Retinal pigment epithelial cell (primary cell): ENCODE measurements at regions not wholly inside any gene's neighbourhood (a gene's known extent, or its start where the extent isn't known, plus 50 kb on each side); places are given as distances from the start of the nearest gene placed in this dataset.

Experiments used
- DNase-seq: peaks from one replicate; pipeline ENCODE4 v3.0.0-alpha.2; 2010; ENCODE audit warnings: low read depth
- H3K4me3 ChIP-seq: 2 replicates; pipeline ENCODE4 v1.5.1; 2011; ENCODE audit warnings: mild to moderate bottlenecking, low read length, control low read depth, moderate library complexity
- CTCF ChIP-seq: conservative IDR thresholded peaks from 2 replicates; pipeline ENCODE4 v1.5.1; 2011; ENCODE audit warnings: low read depth, low read length, control low read depth, inconsistent platforms

- no peak overlapping the region for H3K4me3 ChIP-seq
- TF ChIP-seq CTCF = no peak
- no peak for DNase-seq
Measured at GRCh38 chr1:178649582-178650350, 75.3 kb upstream of the RALGPS2 start.

- H3K4me3 ChIP-seq = no peak overlapping the region
- TF ChIP-seq CTCF = no peak
- DNase-seq = no peak
Measured at GRCh38 chr1:178650934-178651511, 74.0 kb upstream of the RALGPS2 start.

- no peak for DNase-seq
- TF ChIP-seq CTCF = no peak
- no peak overlapping the region for H3K4me3 ChIP-seq
Measured at GRCh38 chr1:178651742-178652141, 73.3 kb upstream of the RALGPS2 start.

GRCh38 chr1:178652506-178653490, 72.2 kb upstream of the RALGPS2 start:
- TF ChIP-seq CTCF = no peak
- H3K4me3 ChIP-seq = no peak overlapping the region
- no peak for DNase-seq

GRCh38 chr1:178659789-178660208, 65.2 kb upstream of the RALGPS2 start:
- no peak overlapping the region for H3K4me3 ChIP-seq
- no peak for DNase-seq
- no peak for TF ChIP-seq CTCF

GRCh38 chr1:178660461-178660860, 64.6 kb upstream of the RALGPS2 start:
- no peak for DNase-seq
- no peak overlapping the region for H3K4me3 ChIP-seq
- TF ChIP-seq CTCF = no peak
